ENCODE measurements at regions not wholly inside any gene's neighbourhood (a gene's known extent, or its start where the extent isn't known, plus 50 kb on each side); places are given as distances from the start of the nearest gene placed in this dataset.

- Histone ChIP-seq H3K4me3 (ENCODE audit: low read length) (no peak overlapping the region), H3K27ac (ENCODE audit: low read length) (no peak overlapping the region), H3K9me3 (ENCODE audit: control insufficient read depth, insufficient read depth, low read length) (no peaks in the 10 kb centered on the region), H3K4me1 (ENCODE audit: control insufficient read depth, insufficient read depth, low read length) (no peaks in the 10 kb centered on the region), H3K36me3 (ENCODE audit: control insufficient read depth, insufficient read depth, low read length) (no peaks in the 10 kb centered on the region), H3K27me3 (ENCODE audit: control insufficient read depth, insufficient read depth, low read length) (no peaks in the 10 kb centered on the region)
- ATAC-seq (no peak), DNase-seq (no peak)
- no peaks in the 10 kb centered on the region for H3K4me1 Mint-ChIP-seq
- H3K36me3 Mint-ChIP-seq: no peaks in the 10 kb centered on the region
- 100% methylated on average over 1 of the region's 4 CpGs for WGBS (ENCODE audit: insufficient coverage)
- no peak for TF ChIP-seq CTCF (IDR thresholded peaks at IDR 0.05)
- peaks cover 0 to 15% of the 10 kb centered on the region in 2 donors for H3K27me3 Mint-ChIP-seq (ENCODE audit: low read depth in 2 of 2)
- H3K4me3 Mint-ChIP-seq: no peak overlapping the region
- intact Hi-C loops (cut with micrococcal nuclease): no loop called here
- H3K9me3 Mint-ChIP-seq: no peaks in the 10 kb centered on the region
- H3K27ac Mint-ChIP-seq: no peak overlapping the region
Observed at GRCh38 chr11:20293992-20294391, 69.5 kb upstream of the HTATIP2 start.

GRCh38 chr11:20293531-20293930 is 70.0 kb upstream of the HTATIP2 start:
- no peak for ATAC-seq
- no peaks in the 10 kb centered on the region for H3K4me1 ChIP-seq (ENCODE audit: control insufficient read depth, insufficient read depth, low read length)
- DNase-seq: no peak
- Mint-ChIP-seq H3K9me3 (no peaks in the 10 kb centered on the region), H3K4me1 (no peaks in the 10 kb centered on the region), H3K4me3 (no peak overlapping the region), H3K27ac (no peak overlapping the region), H3K36me3 (no peaks in the 10 kb centered on the region), H3K27me3 (ENCODE audit: low read depth in 2 of 2) (peaks cover under 1 to 19% of the 10 kb centered on the region in 2 donors)
- no peak overlapping the region for H3K27ac ChIP-seq (ENCODE audit: low read length)
- H3K4me3 ChIP-seq (ENCODE audit: low read length): no peak overlapping the region
- H3K9me3 ChIP-seq (ENCODE audit: control insufficient read depth, insufficient read depth, low read length): no peaks in the 10 kb centered on the region
- H3K27me3 ChIP-seq (ENCODE audit: control insufficient read depth, insufficient read depth, low read length): no peaks in the 10 kb centered on the region
- no CpG with 5 or more reads among the region's 1 CpG for WGBS (ENCODE audit: insufficient coverage)
- TF ChIP-seq CTCF (IDR thresholded peaks at IDR 0.05): no peak
- intact Hi-C loops (cut with micrococcal nuclease): no loop called here
- no peaks in the 10 kb centered on the region for H3K36me3 ChIP-seq (ENCODE audit: control insufficient read depth, insufficient read depth, low read length)

GRCh38 chr11:20289732-20290131 is 73.8 kb upstream of the HTATIP2 start:
- H3K9me3 Mint-ChIP-seq: no peaks in the 10 kb centered on the region
- no peak overlapping the region for H3K4me3 Mint-ChIP-seq
- no CpG with 5 or more reads among the region's 2 CpGs for WGBS (ENCODE audit: insufficient coverage)
- Histone ChIP-seq H3K4me3 (ENCODE audit: low read length) (no peak overlapping the region), H3K4me1 (ENCODE audit: control insufficient read depth, insufficient read depth, low read length) (no peaks in the 10 kb centered on the region), H3K27me3 (ENCODE audit: control insufficient read depth, insufficient read depth, low read length) (no peaks in the 10 kb centered on the region), H3K36me3 (ENCODE audit: control insufficient read depth, insufficient read depth, low read length) (no peaks in the 10 kb centered on the region), H3K9me3 (ENCODE audit: control insufficient read depth, insufficient read depth, low read length) (no peaks in the 10 kb centered on the region), H3K27ac (ENCODE audit: low read length) (no peak overlapping the region)
- no peaks in the 10 kb centered on the region for H3K36me3 Mint-ChIP-seq
- TF ChIP-seq CTCF (IDR thresholded peaks at IDR 0.05): no peak
- ATAC-seq (no peak), DNase-seq (no peak)
- intact Hi-C loops (cut with micrococcal nuclease): no loop called here
- no peak overlapping the region for H3K27ac Mint-ChIP-seq
- H3K27me3 Mint-ChIP-seq (ENCODE audit: low read depth in 2 of 2): peaks cover 6 to 33% of the 10 kb centered on the region in 2 donors
- H3K4me1 Mint-ChIP-seq: no peaks in the 10 kb centered on the region

- no peak overlapping the region for H3K4me3 Mint-ChIP-seq
- Histone ChIP-seq H3K27ac (ENCODE audit: low read length) (no peak overlapping the region), H3K36me3 (ENCODE audit: control insufficient read depth, insufficient read depth, low read length) (no peaks in the 10 kb centered on the region), H3K27me3 (ENCODE audit: control insufficient read depth, insufficient read depth, low read length) (no peaks in the 10 kb centered on the region), H3K9me3 (ENCODE audit: control insufficient read depth, insufficient read depth, low read length) (no peaks in the 10 kb centered on the region), H3K4me1 (ENCODE audit: control insufficient read depth, insufficient read depth, low read length) (no peaks in the 10 kb centered on the region), H3K4me3 (ENCODE audit: low read length) (no peak overlapping the region)
- no peak for DNase-seq
- no peaks in the 10 kb centered on the region for H3K4me1 Mint-ChIP-seq
- WGBS (ENCODE audit: insufficient coverage): no CpG with 5 or more reads among the region's 1 CpG
- peaks cover 11 to 35% of the 10 kb centered on the region in 2 donors for H3K27me3 Mint-ChIP-seq (ENCODE audit: low read depth in 2 of 2)
- no peak for ATAC-seq
- no peak for TF ChIP-seq CTCF (IDR thresholded peaks at IDR 0.05)
- intact Hi-C loops (cut with micrococcal nuclease): no loop called here
- no peak overlapping the region for H3K27ac Mint-ChIP-seq
- no peaks in the 10 kb centered on the region for H3K36me3 Mint-ChIP-seq
- no peaks in the 10 kb centered on the region for H3K9me3 Mint-ChIP-seq
Observed at GRCh38 chr11:20283475-20283874, 80.0 kb upstream of the HTATIP2 start.
